HCT116 (cell line): ENCODE measurements at regions not wholly inside any gene's neighbourhood (a gene's known extent, or its start where the extent isn't known, plus 50 kb on each side); places are given as distances from the start of the nearest gene placed in this dataset.

Experiments used
- ATAC-seq: fragments of 200-7000 bp; cut with Tn5 transposase; 2 replicates; pipeline ENCODE4 v1.9.1; 2020; ENCODE audit warnings: mild to moderate bottlenecking, moderate library complexity
- BruUV-seq: library from RNA; stranded (reverse); fragments of 400-500 nt; replicated peaks from 2 replicates; lab custom pipeline; 2021; lab: Mats Ljungman, UMichigan
- CTCF ChIA-PET: fragments of 300-600 bp; sonication (Branson Sonifier 250); formaldehyde crosslinking; loops from one replicate; lab custom pipeline; 2021; ENCODE audit warnings: antibody characterized with exemption; lab: Charles Lee
- POLR2A ChIA-PET: fragments of 300-600, 350-600 bp; sonication (Branson Sonifier 250); formaldehyde crosslinking; loops from one replicate; lab custom pipeline; 2021; ENCODE audit warnings: antibody characterized with exemption; lab: Charles Lee
- RAD21 ChIA-PET, 2 experiments: fragments of 300-600 bp; sonication (Branson Sonifier 250); formaldehyde crosslinking; loops; one replicate each; lab custom pipeline; 2023; ENCODE audit warnings: low total read pairs in 2 of 2; ENCODE audit not compliant: uncharacterized antibody in 2 of 2, unreplicated experiment in 2 of 2, low non-redundant PET in 1 of 2; lab: Charles Lee
- DNase-seq: peaks from one replicate; pipeline ENCODE4 v3.0.0-alpha.2; 2010; ENCODE audit warnings: low read depth, low spot score
- H2AFZ ChIP-seq: fragments of 200-600 bp; shearing (Covaris generic), sonication (generic); 2 replicates; pipeline ENCODE4 v1.6.1; 2017; ENCODE audit warnings: low read depth, mixed run types, mixed read lengths, antibody characterized with exemption, low read length; ENCODE audit not compliant: poor library complexity, severe bottlenecking
- H3K27ac ChIP-seq: 2 replicates; pipeline ENCODE4 v1.5.1; 2012; ENCODE audit warnings: low read depth, low read length
- H3K27me3 ChIP-seq: fragments of 200-600 bp; sonication (generic); 2 replicates; pipeline ENCODE4 v1.6.1; 2016; ENCODE audit warnings: mixed run types, low read length, mixed read lengths; ENCODE audit not compliant: insufficient read depth
- H3K36me3 ChIP-seq, 2 experiments: fragments of 200-500 bp in 1 of 2; fragments of 200-600 bp in 1 of 2; sonication (Bioruptor generic) in 1 of 2; sonication (generic) in 1 of 2; 2 replicates each; pipeline versions ENCODE4 v1.5.1 to v1.6.1; 2014 to 2016; ENCODE audit warnings: low read length in 2 of 2, inconsistent platforms in 1 of 2, mixed read lengths in 1 of 2, mixed run types in 1 of 2; ENCODE audit not compliant: insufficient read depth in 2 of 2, control insufficient read depth in 1 of 2
- H3K4me1 ChIP-seq, 2 experiments: fragments of 200-600 bp in 1 of 2; sonication (generic) in 1 of 2; 2 replicates each; pipeline versions ENCODE4 v1.5.1 to v1.6.1; 2012 to 2017; ENCODE audit warnings: low read length in 2 of 2, inconsistent platforms in 1 of 2, mild to moderate bottlenecking in 1 of 2, mixed read lengths in 1 of 2, mixed run types in 1 of 2, moderate library complexity in 1 of 2; ENCODE audit not compliant: insufficient read depth in 2 of 2, control insufficient read depth in 1 of 2
- H3K4me2 ChIP-seq: fragments of 200-600 bp; sonication (generic); 2 replicates; pipeline ENCODE4 v1.6.1; 2017; ENCODE audit warnings: mixed run types, low read length, mixed read lengths
- H3K4me3 ChIP-seq, 2 experiments: fragments of 200-600 bp in 1 of 2; sonication (generic) in 1 of 2; replicated peaks in 1 of 2; 2 replicates each; pipeline ENCODE4 v1.5.1; 2011 to 2016; ENCODE audit warnings: low read length in 2 of 2, control low read depth in 1 of 2, low read depth in 1 of 2, mild to moderate bottlenecking in 1 of 2, mixed read lengths in 1 of 2, mixed run types in 1 of 2
- H3K79me2 ChIP-seq: fragments of 200-600 bp; sonication (generic); 2 replicates; pipeline ENCODE4 v1.6.1; 2017; ENCODE audit warnings: mild to moderate bottlenecking, mixed run types, low read length, moderate library complexity, mixed read lengths; ENCODE audit not compliant: insufficient read depth
- H3K9ac ChIP-seq: fragments of 200-600 bp; sonication (generic); 2 replicates; pipeline ENCODE4 v1.6.1; 2016; ENCODE audit warnings: low read length, mixed read lengths
- H3K9me2 ChIP-seq: fragments of 200-600 bp; sonication (generic), shearing (Covaris generic); 2 replicates; pipeline ENCODE4 v1.6.1; 2017; ENCODE audit warnings: mixed run types, mild to moderate bottlenecking, moderate library complexity; ENCODE audit not compliant: insufficient read depth
- H3K9me3 ChIP-seq, 2 experiments: fragments of 200-500 bp in 1 of 2; fragments of 200-600 bp in 1 of 2; sonication (Bioruptor generic) in 1 of 2; sonication (generic) in 1 of 2; 2 replicates each; pipeline ENCODE4 v1.6.1; 2014 to 2017; ENCODE audit warnings: low read length in 2 of 2, mixed read lengths in 2 of 2, inconsistent platforms in 1 of 2, low read depth in 1 of 2, mild to moderate bottlenecking in 1 of 2, mixed run types in 1 of 2, moderate library complexity in 1 of 2; ENCODE audit not compliant: control insufficient read depth in 1 of 2, insufficient read depth in 1 of 2
- H4K20me1 ChIP-seq: fragments of 200-600 bp; sonication (generic), shearing (Covaris generic); 2 replicates; pipeline ENCODE4 v1.6.1; 2017; ENCODE audit warnings: mixed run types, mild to moderate bottlenecking, moderate library complexity; ENCODE audit not compliant: insufficient read depth
- CBX3 ChIP-seq: IDR thresholded peaks from 2 replicates; pipeline ENCODE4 v1.6.1; 2012; ENCODE audit warnings: low read depth
- FOSL1 ChIP-seq: IDR thresholded peaks from 2 replicates; pipeline ENCODE4 v1.6.1; 2012; ENCODE audit warnings: low read depth
- REST ChIP-seq: IDR thresholded peaks from 2 replicates; pipeline ENCODE4 v1.6.1; 2012; ENCODE audit warnings: low read depth
- SP1 ChIP-seq: IDR thresholded peaks from 2 replicates; pipeline ENCODE4 v1.6.1; 2012; ENCODE audit warnings: low read depth
- SRF ChIP-seq: IDR thresholded peaks from 2 replicates; pipeline ENCODE4 v1.6.1; 2012; ENCODE audit warnings: low read depth
- TCF7L2 ChIP-seq: IDR thresholded peaks from 2 replicates; pipeline ENCODE4 v1.7.0; 2011; ENCODE audit warnings: borderline replicate concordance, inconsistent platforms; ENCODE audit not compliant: insufficient read depth, insufficient read length; ENCODE audit errors: extremely low read depth
- intact Hi-C: fragments of 100-400 bp; cut with micrococcal nuclease; formaldehyde crosslinking; loops from 2 replicates; pipeline ENCODE4 v1.10.0; 2022

GRCh38 chr2:18959200-18959599 lies 369.8 kb upstream of the NT5C1B start:
- no TSS peak for BruUV-seq
- RAD21 ChIA-PET = no interaction called here
- H3K79me2 ChIP-seq = no peaks in the 10 kb centered on the region

More at GRCh38 chr2:18959200-18959599, 369.8 kb upstream of the NT5C1B start:
- no peak overlapping the region for H3K4me3 ChIP-seq
- no peaks in the 10 kb centered on the region for H3K4me1 ChIP-seq
- H3K27me3 ChIP-seq = no peaks in the 10 kb centered on the region
- no peak for ATAC-seq
- no peaks in the 10 kb centered on the region for H4K20me1 ChIP-seq
- H3K9ac ChIP-seq = no peak overlapping the region
- DNase-seq = no peak
- no peak overlapping the region for H3K27ac ChIP-seq
- TF ChIP-seq REST (no peak), FOSL1 (no peak), TCF7L2 (no peak), SRF (no peak), CBX3 (no peak), SP1 (no peak)
- no peak overlapping the region for H2AFZ ChIP-seq
- no peaks in the 10 kb centered on the region for H3K9me2 ChIP-seq
- no peaks in the 10 kb centered on the region for H3K9me3 ChIP-seq
- H3K4me2 ChIP-seq = no peak overlapping the region
- POLR2A ChIA-PET = no interaction called here
- CTCF ChIA-PET = no interaction called here
- intact Hi-C loops = no loop called here
- no peaks in the 10 kb centered on the region for H3K36me3 ChIP-seq
